PC-9 (cell line): ENCODE measurements at regions not wholly inside any gene's neighbourhood (a gene's known extent, or its start where the extent isn't known, plus 50 kb on each side); places are given as distances from the start of the nearest gene placed in this dataset.

ENCODE experiments used
- BruUV-seq: library from RNA; stranded (reverse); fragments of 400-500 nt; replicated peaks from 2 replicates; lab custom pipeline; 2021; lab: Mats Ljungman, UMichigan
- CTCF ChIA-PET: fragments of 300-600 bp; sonication (Branson Sonifier 250); formaldehyde crosslinking; loops from one replicate; lab custom pipeline; 2022; ENCODE audit warnings: antibody characterized with exemption; lab: Charles Lee
- POLR2A ChIA-PET: fragments of 300-600 bp; sonication (Branson Sonifier 250); formaldehyde crosslinking; loops from one replicate; lab custom pipeline; 2022; ENCODE audit warnings: antibody characterized with exemption; ENCODE audit not compliant: unreplicated experiment; lab: Charles Lee
- DNase-seq, 2 experiments: peaks; one replicate each; pipeline versions ENCODE4 v3.0.0 to v3.0.0-alpha.2; 2015 to 2022; ENCODE audit warnings: mixed read lengths in 1 of 2
- H2AFZ ChIP-seq: fragments of 200-600 bp; sonication (generic); 2 replicates; pipeline ENCODE4 v1.8.1; 2017; ENCODE audit warnings: antibody characterized with exemption
- H3F3A ChIP-seq: fragments of 200-600 bp; sonication (generic); 2 replicates; pipeline ENCODE4 v1.8.1; 2017; ENCODE audit warnings: antibody characterized with exemption, mild to moderate bottlenecking, low read depth; ENCODE audit not compliant: insufficient read depth
- H3K27ac ChIP-seq: fragments of 200-600 bp; sonication (generic); 2 replicates; pipeline ENCODE4 v1.6.1; 2016; ENCODE audit warnings: mixed run types
- H3K27me3 ChIP-seq: fragments of 200-600 bp; sonication (generic); 2 replicates; pipeline ENCODE4 v1.6.1; 2016; ENCODE audit warnings: low read depth, mixed run types; ENCODE audit not compliant: insufficient read depth
- H3K36me3 ChIP-seq: fragments of 200-600 bp; sonication (generic); 2 replicates; pipeline ENCODE4 v1.6.1; 2016; ENCODE audit warnings: low read depth, mixed run types
- H3K4me1 ChIP-seq: fragments of 200-600 bp; sonication (generic); replicated peaks from 2 replicates; pipeline ENCODE4 v1.6.1; 2016; ENCODE audit warnings: mixed run types; ENCODE audit not compliant: insufficient read depth
- H3K4me2 ChIP-seq: fragments of 200-600 bp; sonication (generic); 2 replicates; pipeline ENCODE4 v1.6.1; 2017; ENCODE audit warnings: mixed run types
- H3K4me3 ChIP-seq: fragments of 200-600 bp; sonication (generic); 2 replicates; pipeline ENCODE4 v1.6.1; 2016; ENCODE audit warnings: mixed run types
- H3K79me2 ChIP-seq: fragments of 200-600 bp; sonication (generic); 2 replicates; pipeline ENCODE4 v1.6.1; 2017; ENCODE audit warnings: low read depth, mixed run types
- H3K9me2 ChIP-seq: fragments of 200-600 bp; sonication (generic); 2 replicates; pipeline ENCODE4 v1.8.1; 2017; ENCODE audit warnings: mild to moderate bottlenecking; ENCODE audit not compliant: insufficient read depth
- H3K9me3 ChIP-seq: fragments of 200-600 bp; sonication (generic); 2 replicates; pipeline ENCODE4 v1.8.1; 2016; ENCODE audit warnings: low read depth; ENCODE audit not compliant: insufficient read depth
- H4K20me1 ChIP-seq: fragments of 200-600 bp; sonication (generic); 2 replicates; pipeline ENCODE4 v1.8.1; 2017; ENCODE audit not compliant: insufficient read depth
- EZH2 ChIP-seq: fragments of 200-600 bp; sonication (generic); IDR thresholded peaks from 2 replicates; pipeline ENCODE4 v1.8.0; 2017; ENCODE audit warnings: antibody characterized with exemption, low read depth
- intact Hi-C: fragments of 100-400 bp; cut with micrococcal nuclease; formaldehyde crosslinking; loops from one replicate; pipeline ENCODE4 v1.10.0; 2022; ENCODE audit not compliant: unreplicated experiment
- TF ChIP-seq, protein P1 (sequence below): fragments of 200-600 bp; sonication (generic); conservative IDR thresholded peaks from 2 replicates; pipeline ENCODE4 v1.6.1; 2017; ENCODE audit warnings: mixed run types, antibody characterized with exemption, mild to moderate bottlenecking, moderate library complexity

DNA sequence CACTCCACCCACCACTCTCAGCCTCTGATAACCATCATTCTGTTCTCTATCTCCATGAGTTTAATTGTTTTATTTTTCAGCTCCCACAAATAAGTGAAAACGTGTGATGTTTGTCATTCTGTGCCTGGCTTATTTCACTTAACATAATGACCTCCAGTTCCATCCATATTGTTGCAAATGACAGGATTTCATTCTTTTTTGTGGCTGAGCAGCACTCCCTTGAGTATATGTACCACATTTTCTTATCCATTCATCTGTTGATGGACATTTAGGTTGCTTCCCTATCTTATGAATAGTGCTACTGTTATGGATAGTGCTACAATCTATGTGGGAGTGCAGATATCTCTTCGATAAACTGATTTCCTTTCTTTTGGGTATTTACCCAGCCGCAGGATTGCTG lies 103.3 kb upstream of the PDE7B start:
- Histone ChIP-seq H3K36me3 (no peaks in the 10 kb centered on the region), H3K4me2 (no peak overlapping the region), H3K27me3 (no peaks in the 10 kb centered on the region), H3K27ac (no peak overlapping the region), H4K20me1 (no peaks in the 10 kb centered on the region), H3K79me2 (no peaks in the 10 kb centered on the region), H3K4me1 (no peaks in the 10 kb centered on the region), H3K4me3 (no peak overlapping the region), H3K9me3 (no peaks in the 10 kb centered on the region), H3F3A (no peaks in the 10 kb centered on the region), H3K9me2 (0 out of 2 replicates have a peak, but pooled peaks cover 4% of the 10 kb centered on the region), H2AFZ (no peak overlapping the region)
- ChIA-PET POLR2A (no interaction called here), CTCF (no interaction called here)
- DNase-seq, result no peak
- TF ChIP-seq, protein P1, sequence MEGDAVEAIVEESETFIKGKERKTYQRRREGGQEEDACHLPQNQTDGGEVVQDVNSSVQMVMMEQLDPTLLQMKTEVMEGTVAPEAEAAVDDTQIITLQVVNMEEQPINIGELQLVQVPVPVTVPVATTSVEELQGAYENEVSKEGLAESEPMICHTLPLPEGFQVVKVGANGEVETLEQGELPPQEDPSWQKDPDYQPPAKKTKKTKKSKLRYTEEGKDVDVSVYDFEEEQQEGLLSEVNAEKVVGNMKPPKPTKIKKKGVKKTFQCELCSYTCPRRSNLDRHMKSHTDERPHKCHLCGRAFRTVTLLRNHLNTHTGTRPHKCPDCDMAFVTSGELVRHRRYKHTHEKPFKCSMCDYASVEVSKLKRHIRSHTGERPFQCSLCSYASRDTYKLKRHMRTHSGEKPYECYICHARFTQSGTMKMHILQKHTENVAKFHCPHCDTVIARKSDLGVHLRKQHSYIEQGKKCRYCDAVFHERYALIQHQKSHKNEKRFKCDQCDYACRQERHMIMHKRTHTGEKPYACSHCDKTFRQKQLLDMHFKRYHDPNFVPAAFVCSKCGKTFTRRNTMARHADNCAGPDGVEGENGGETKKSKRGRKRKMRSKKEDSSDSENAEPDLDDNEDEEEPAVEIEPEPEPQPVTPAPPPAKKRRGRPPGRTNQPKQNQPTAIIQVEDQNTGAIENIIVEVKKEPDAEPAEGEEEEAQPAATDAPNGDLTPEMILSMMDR, result no peak
- no peak for TF ChIP-seq EZH2
- no TSS peak for BruUV-seq
- intact Hi-C loops, result no loop called here

GRCh38 chr6:135750081-135750480 lies 101.4 kb upstream of the PDE7B start:
- Histone ChIP-seq H3K4me1 (no peaks in the 10 kb centered on the region), H3K4me2 (no peak overlapping the region), H2AFZ (peak overlapping the region; percentile 18; the same call in 1 of the 2 replicates), H3K9me3 (no peaks in the 10 kb centered on the region), H3K27ac (no peak overlapping the region), H3F3A (no peaks in the 10 kb centered on the region), H3K36me3 (no peaks in the 10 kb centered on the region), H4K20me1 (no peaks in the 10 kb centered on the region), H3K79me2 (no peaks in the 10 kb centered on the region), H3K9me2 (0 out of 2 replicates have a peak, but pooled peaks cover 4% of the 10 kb centered on the region), H3K4me3 (no peak overlapping the region), H3K27me3 (no peaks in the 10 kb centered on the region)
- intact Hi-C loops, result no loop called here
- no peak for TF ChIP-seq EZH2
- no TSS peak for BruUV-seq
- CTCF ChIA-PET, result no interaction called here
- DNase-seq, result no peak
- POLR2A ChIA-PET, result no interaction called here

DNA sequence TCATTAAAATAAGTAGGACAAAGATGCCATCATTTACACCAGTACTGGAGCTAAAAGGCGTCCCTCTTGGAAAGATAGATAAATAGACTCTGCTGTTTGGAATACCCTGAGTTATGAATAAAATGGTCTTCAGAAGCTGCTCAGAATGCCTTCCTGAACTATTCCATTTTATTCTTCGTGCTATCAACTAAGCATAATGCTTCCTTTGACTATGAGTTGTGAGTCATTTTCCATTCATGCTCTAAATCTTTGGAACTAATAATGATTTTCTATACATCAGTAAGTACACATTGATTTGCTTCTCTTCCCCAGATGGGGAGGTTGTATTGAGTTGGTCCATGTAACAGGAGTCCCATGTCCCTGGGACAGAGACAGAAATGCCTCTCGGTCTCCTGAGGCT lies 98.3 kb upstream of the PDE7B start:
- TF ChIP-seq, protein P1, result no peak
- no peak for TF ChIP-seq EZH2
- no TSS peak for BruUV-seq
- Histone ChIP-seq H2AFZ (peak overlapping the region; percentile 31; the same call in 1 of the 2 replicates), H3K79me2 (no peaks in the 10 kb centered on the region), H3K27ac (no peak overlapping the region), H3K36me3 (no peaks in the 10 kb centered on the region), H3K4me3 (no peak overlapping the region), H4K20me1 (no peaks in the 10 kb centered on the region), H3K9me3 (no peaks in the 10 kb centered on the region), H3K4me1 (no peaks in the 10 kb centered on the region), H3K27me3 (no peaks in the 10 kb centered on the region), H3K9me2 (0 out of 2 replicates have a peak, but pooled peaks cover 4% of the 10 kb centered on the region), H3F3A (no peaks in the 10 kb centered on the region), H3K4me2 (no peak overlapping the region)
- intact Hi-C loops, result no loop called here
- ChIA-PET CTCF (no interaction called here), POLR2A (no interaction called here)
- no peak for DNase-seq

- POLR2A ChIA-PET, result no interaction called here
- Histone ChIP-seq H4K20me1 (no peaks in the 10 kb centered on the region), H3K79me2 (no peaks in the 10 kb centered on the region), H3K9me2 (no peaks in the 10 kb centered on the region), H3K4me3 (no peak overlapping the region), H3K27ac (no peak overlapping the region), H3F3A (no peaks in the 10 kb centered on the region), H3K27me3 (no peaks in the 10 kb centered on the region), H3K36me3 (no peaks in the 10 kb centered on the region), H3K9me3 (no peaks in the 10 kb centered on the region), H3K4me1 (no peaks in the 10 kb centered on the region), H2AFZ (no peak overlapping the region), H3K4me2 (no peak overlapping the region)
- no TSS peak for BruUV-seq
- intact Hi-C loops, result no loop called here
- CTCF ChIA-PET, result no interaction called here
- TF ChIP-seq EZH2, result no peak
- TF ChIP-seq, protein P1, result no peak
- no peak for DNase-seq
These were observed 91.7 kb upstream of the PDE7B start for GRCh38 chr6:135759831-135760230.
